ENCODE measurements at regions not wholly inside any gene's neighbourhood (a gene's known extent, or its start where the extent isn't known, plus 50 kb on each side); places are given as distances from the start of the nearest gene placed in this dataset.

DNA sequence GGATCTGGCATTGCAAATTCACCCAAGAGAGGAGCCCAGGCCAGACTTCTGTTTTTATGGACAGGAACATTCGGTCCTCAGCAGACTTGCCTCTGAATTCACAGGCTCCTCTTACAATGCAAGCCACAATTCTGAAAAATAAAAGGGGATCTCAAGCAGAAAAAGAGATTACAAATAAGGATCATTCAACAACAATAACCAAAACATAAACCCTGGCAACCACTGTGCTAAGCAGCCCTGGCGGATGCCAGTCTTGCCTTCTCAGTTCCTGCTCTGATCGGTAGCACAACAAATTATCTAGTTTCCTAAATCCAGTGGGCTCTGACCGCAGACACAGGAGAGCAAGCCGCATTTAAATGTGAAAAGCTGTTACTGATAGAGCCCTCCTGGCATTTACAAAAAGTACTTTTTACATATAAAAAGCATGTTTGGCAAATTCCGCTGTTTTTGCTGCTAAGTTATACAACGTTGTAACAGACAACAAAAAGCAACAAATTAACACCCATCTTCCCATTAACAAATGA is 123.4 kb upstream of the FOXD3 start:
- 26 to 35% methylated on average over 7 of the region's 7 CpGs for WGBS, 2 donors
- no peak for DNase-seq
- Histone ChIP-seq H3K9me3 (no peaks in the 10 kb centered on the region), H3K36me3 (no peaks in the 10 kb centered on the region), H3K27ac (no peak overlapping the region), H3K4me1 (no peaks in the 10 kb centered on the region), H3K4me3 (no peak overlapping the region), H3K27me3 (peaks cover 0 to 44% (median 18%) of the 10 kb centered on the region in 7 donors)
- intact Hi-C loops (cut with DNase I): no loop called here
- ATAC-seq: no peak
- TF ChIP-seq, protein P1, sequence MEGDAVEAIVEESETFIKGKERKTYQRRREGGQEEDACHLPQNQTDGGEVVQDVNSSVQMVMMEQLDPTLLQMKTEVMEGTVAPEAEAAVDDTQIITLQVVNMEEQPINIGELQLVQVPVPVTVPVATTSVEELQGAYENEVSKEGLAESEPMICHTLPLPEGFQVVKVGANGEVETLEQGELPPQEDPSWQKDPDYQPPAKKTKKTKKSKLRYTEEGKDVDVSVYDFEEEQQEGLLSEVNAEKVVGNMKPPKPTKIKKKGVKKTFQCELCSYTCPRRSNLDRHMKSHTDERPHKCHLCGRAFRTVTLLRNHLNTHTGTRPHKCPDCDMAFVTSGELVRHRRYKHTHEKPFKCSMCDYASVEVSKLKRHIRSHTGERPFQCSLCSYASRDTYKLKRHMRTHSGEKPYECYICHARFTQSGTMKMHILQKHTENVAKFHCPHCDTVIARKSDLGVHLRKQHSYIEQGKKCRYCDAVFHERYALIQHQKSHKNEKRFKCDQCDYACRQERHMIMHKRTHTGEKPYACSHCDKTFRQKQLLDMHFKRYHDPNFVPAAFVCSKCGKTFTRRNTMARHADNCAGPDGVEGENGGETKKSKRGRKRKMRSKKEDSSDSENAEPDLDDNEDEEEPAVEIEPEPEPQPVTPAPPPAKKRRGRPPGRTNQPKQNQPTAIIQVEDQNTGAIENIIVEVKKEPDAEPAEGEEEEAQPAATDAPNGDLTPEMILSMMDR (IDR thresholded peaks at IDR 0.05): no peak

DNA sequence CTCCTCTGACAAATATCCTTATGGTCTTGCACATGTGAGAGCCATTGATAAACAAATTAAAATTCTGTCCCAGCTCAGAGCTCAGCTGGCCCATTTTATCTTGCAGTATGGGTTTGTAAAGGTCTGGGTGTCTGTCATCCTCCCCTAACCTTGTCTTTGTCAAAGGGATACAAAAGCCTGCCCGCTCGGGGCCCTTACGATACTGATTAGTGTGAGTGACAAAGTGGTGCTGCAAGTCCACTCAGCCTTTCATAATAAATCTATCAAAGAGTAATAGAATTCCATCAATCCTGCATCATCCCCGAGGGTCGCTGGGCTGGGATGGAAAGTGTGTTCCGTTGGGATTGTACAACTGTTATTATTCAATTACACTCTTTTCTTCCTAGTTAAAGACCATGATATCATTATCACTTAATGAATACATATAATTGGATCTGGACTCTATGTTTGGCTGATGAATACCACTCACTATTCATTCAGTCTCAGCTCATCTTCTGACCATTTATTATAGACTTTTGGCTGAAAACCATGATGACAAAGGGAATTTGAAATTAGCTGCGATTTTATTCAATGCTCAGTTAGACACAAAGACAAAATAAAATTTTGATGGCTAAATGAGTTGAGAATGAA is 122.5 kb upstream of the FOXD3 start:
- WGBS, 2 donors: 18 to 23% methylated on average over 7 of the region's 7 CpGs
- no peak for ATAC-seq
- intact Hi-C loops (cut with DNase I): no loop called here

DNA sequence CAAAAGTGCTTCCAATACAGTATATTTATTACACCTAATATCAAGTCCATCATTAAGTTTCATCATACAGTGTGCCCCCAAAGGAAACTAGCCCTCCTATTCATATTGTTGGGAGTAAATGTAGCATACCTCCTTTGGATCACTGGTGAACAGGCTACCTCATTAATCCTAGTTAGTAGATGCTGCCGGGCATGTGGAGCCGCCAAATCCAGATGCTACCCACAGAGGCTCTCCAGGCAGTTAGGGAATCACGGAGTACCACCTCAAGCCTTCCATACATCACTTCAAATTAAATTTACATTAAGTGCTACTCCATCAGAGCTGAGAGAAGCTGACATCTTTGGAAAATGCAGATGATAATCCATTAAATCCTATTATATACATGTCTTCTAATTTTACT is 121.7 kb upstream of the FOXD3 start:
- DNase-seq: no peak
- Histone ChIP-seq H3K9me3 (no peaks in the 10 kb centered on the region), H3K27me3 (peaks cover 0 to 44% (median 18%) of the 10 kb centered on the region in 7 donors), H3K36me3 (no peaks in the 10 kb centered on the region), H3K4me3 (no peak overlapping the region), H3K27ac (no peak overlapping the region), H3K4me1 (no peaks in the 10 kb centered on the region)
- TF ChIP-seq, protein P1 (IDR thresholded peaks at IDR 0.05): no peak
- intact Hi-C loops (cut with DNase I): no loop called here
- WGBS, 2 donors: 23 to 49% methylated on average over 3 of the region's 3 CpGs
- no peak for ATAC-seq

More for the DNA sequence above, 122.5 kb upstream of the FOXD3 start:
- peaks cover 0 to 44% (median 18%) of the 10 kb centered on the region in 7 donors for H3K27me3 ChIP-seq
- no peaks in the 10 kb centered on the region for H3K9me3 ChIP-seq
- TF ChIP-seq, protein P1 (IDR thresholded peaks at IDR 0.05): no peak
- H3K4me3 ChIP-seq: no peak overlapping the region
- H3K4me1 ChIP-seq: no peaks in the 10 kb centered on the region
- no peak overlapping the region for H3K27ac ChIP-seq
- no peaks in the 10 kb centered on the region for H3K36me3 ChIP-seq
- DNase-seq: no peak

DNA sequence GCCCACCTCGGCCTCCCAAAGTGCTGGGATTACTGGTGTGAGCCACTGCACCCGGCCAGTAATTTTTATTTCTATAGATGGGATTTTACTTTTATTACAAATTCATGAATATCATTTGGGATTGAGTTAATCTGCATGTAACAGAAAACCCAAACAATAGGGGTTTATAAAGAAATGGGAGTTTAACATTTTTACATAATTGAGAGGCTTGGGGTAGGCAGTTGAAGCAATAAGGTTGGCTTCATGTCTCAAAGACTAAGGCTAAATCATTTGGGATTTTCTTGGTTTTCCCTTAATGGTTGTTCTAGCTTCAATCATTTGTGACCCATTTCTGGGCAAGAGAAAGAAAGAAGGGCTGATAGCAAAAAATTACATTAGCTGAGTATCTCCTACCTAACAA is 118.7 kb upstream of the FOXD3 start:
- 87 to 90% methylated on average over 2 of the region's 2 CpGs for WGBS, 2 donors
- ATAC-seq: no peak
- Histone ChIP-seq H3K4me3 (no peak overlapping the region), H3K4me1 (no peaks in the 10 kb centered on the region), H3K27me3 (peaks cover 0 to 43% (median 16%) of the 10 kb centered on the region in 7 donors), H3K27ac (no peak overlapping the region), H3K9me3 (no peaks in the 10 kb centered on the region), H3K36me3 (no peaks in the 10 kb centered on the region)
- TF ChIP-seq, protein P1 (IDR thresholded peaks at IDR 0.05): no peak
- DNase-seq: no peak
- intact Hi-C loops (cut with DNase I): no loop called here

Measured in heart right ventricle (tissue), 16 donors.